ENCODE measurements at regions not wholly inside any gene's neighbourhood (a gene's known extent, or its start where the extent isn't known, plus 50 kb on each side); places are given as distances from the start of the nearest gene placed in this dataset.
A peak's percentile ranks its signal among the peaks of the same experiment; 100 is the strongest.

DNA sequence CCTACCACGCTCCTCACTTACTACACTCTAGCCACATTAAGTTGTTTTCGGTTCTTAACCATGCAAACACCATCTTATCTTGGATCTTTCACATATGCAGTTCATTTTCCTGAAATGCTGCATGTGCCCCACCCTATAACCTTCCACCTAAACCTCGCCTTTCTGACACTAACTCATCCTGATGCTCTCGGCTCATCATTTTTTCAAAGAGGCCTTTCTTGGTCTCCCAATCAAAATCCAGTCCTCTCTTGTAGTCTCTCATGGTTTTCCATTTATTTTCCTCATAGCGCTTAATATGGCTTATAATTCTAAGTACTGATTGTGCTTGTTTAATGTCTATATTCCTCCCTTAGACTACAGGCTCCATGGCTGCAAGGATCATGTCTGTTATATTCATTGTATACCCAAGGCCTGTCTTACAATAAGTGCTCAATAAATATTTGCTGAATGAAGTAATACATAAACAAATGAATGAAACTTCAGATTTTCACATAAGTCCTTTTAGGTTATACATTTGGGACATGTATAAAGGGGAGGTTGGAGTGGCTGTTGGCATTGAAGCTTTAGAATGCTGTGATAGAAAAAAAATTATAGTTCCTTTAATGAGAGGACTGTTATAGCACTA, 79.2 kb upstream of the CDC42BPA start:
- intact Hi-C loops (cut with micrococcal nuclease), result no loop called here
- ChIA-PET CTCF (no interaction called here), POLR2A (ENCODE audit: unreplicated experiment) (no interaction called here)
- no peaks in the 10 kb centered on the region for H4K20me1 ChIP-seq (ENCODE audit: low read length)
- H3K4me2 ChIP-seq (ENCODE audit: low read length), result no peak overlapping the region
- H3K4me1 ChIP-seq (ENCODE audit: insufficient read depth, low read length), result 0 out of 2 replicates have a peak, but pooled peaks cover 4% of the 10 kb centered on the region
- H3K27ac ChIP-seq (ENCODE audit: low read length), result no peak overlapping the region
- H3K36me3 ChIP-seq (ENCODE audit: low read depth, low read length), result no peaks in the 10 kb centered on the region
- no peaks in the 10 kb centered on the region for H3K9me3 ChIP-seq (ENCODE audit: low read length)
- H3K27me3 ChIP-seq (ENCODE audit: low read length), result no peaks in the 10 kb centered on the region
- H3F3A ChIP-seq (ENCODE audit: low read length, unreplicated experiment), result no peaks in the 10 kb centered on the region
- peak; percentile 61 for ATAC-seq
- DNase-seq, result no peak
- H3K4me3 ChIP-seq (ENCODE audit: low read length), result no peak overlapping the region
- TF ChIP-seq EZH2phosphoT487 (IDR thresholded peaks at IDR 0.05; ENCODE audit: borderline replicate concordance, low read length) (no peak), EZH2 (IDR thresholded peaks at IDR 0.05; ENCODE audit: low read length, unreplicated experiment) (no peak)
- TF ChIP-seq, protein P1, sequence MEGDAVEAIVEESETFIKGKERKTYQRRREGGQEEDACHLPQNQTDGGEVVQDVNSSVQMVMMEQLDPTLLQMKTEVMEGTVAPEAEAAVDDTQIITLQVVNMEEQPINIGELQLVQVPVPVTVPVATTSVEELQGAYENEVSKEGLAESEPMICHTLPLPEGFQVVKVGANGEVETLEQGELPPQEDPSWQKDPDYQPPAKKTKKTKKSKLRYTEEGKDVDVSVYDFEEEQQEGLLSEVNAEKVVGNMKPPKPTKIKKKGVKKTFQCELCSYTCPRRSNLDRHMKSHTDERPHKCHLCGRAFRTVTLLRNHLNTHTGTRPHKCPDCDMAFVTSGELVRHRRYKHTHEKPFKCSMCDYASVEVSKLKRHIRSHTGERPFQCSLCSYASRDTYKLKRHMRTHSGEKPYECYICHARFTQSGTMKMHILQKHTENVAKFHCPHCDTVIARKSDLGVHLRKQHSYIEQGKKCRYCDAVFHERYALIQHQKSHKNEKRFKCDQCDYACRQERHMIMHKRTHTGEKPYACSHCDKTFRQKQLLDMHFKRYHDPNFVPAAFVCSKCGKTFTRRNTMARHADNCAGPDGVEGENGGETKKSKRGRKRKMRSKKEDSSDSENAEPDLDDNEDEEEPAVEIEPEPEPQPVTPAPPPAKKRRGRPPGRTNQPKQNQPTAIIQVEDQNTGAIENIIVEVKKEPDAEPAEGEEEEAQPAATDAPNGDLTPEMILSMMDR (conservative IDR thresholded peaks at IDR 0.05; ENCODE audit: low read depth, low read length), result no peak
- no peak overlapping the region for H2AFZ ChIP-seq (ENCODE audit: low read length)
- no TSS peak for BruUV-seq (replicated peaks)
- no peaks in the 10 kb centered on the region for H3K79me2 ChIP-seq (ENCODE audit: low read length)
- H3K9me2 ChIP-seq (replicated peaks; ENCODE audit: low read length), result no peaks in the 10 kb centered on the region
- no peak overlapping the region for H3K9ac ChIP-seq (ENCODE audit: low read length)

DNA sequence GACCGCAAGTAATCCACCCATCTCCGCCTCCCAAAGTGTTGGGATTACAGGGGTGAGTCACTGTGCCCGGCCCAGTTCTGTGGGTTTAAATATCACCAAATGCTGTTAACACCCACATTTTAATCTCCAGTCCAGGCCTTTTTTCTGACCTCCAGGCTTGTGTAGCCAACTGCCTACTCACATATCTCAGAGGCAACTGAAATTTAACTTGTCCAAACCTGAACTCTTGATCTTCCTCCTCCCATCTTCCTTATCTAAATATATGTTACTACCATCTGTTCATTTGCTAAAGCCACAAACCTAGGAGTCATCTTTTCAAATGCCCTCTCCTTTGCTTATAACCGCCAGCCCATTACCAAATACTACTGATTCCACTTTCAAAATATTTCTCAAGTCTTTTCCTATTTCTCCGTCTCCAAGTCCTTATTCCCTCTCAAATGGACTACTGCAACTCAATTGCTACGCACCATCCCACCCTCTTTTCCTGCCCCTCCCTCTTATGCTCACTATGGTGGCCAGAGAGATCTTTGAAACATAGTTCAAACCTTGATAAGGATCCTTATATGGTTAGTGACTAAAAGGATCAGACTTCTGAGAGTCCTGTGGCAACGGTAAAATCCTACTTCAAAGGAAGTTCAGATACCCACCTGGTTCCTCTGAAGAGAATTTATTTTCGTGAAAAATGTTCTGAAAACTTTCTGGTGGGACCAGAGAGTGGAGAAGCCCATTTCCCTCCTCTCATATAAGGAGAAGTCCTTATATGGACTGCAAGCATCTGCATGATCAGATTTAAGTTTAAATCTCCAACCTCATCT, 78.5 kb upstream of the CDC42BPA start:
- no peaks in the 10 kb centered on the region for H3F3A ChIP-seq (ENCODE audit: low read length, unreplicated experiment)
- H3K4me2 ChIP-seq (ENCODE audit: low read length), result no peak overlapping the region
- ChIA-PET CTCF (no interaction called here), POLR2A (ENCODE audit: unreplicated experiment) (no interaction called here)
- TF ChIP-seq, protein P1 (conservative IDR thresholded peaks at IDR 0.05; ENCODE audit: low read depth, low read length), result no peak
- no peak for TF ChIP-seq EZH2phosphoT487 (IDR thresholded peaks at IDR 0.05; ENCODE audit: borderline replicate concordance, low read length)
- no peak for TF ChIP-seq EZH2 (IDR thresholded peaks at IDR 0.05; ENCODE audit: low read length, unreplicated experiment)
- no peak overlapping the region for H3K4me3 ChIP-seq (ENCODE audit: low read length)
- no peaks in the 10 kb centered on the region for H3K9me2 ChIP-seq (replicated peaks; ENCODE audit: low read length)
- no TSS peak for BruUV-seq (replicated peaks)
- H3K27ac ChIP-seq (ENCODE audit: low read length), result no peak overlapping the region
- intact Hi-C loops (cut with micrococcal nuclease), result no loop called here
- H3K4me1 ChIP-seq (ENCODE audit: insufficient read depth, low read length), result 0 out of 2 replicates have a peak, but pooled peaks cover 4% of the 10 kb centered on the region
- no peaks in the 10 kb centered on the region for H3K79me2 ChIP-seq (ENCODE audit: low read length)
- no peak overlapping the region for H3K9ac ChIP-seq (ENCODE audit: low read length)
- H3K36me3 ChIP-seq (ENCODE audit: low read depth, low read length), result no peaks in the 10 kb centered on the region
- H3K9me3 ChIP-seq (ENCODE audit: low read length), result no peaks in the 10 kb centered on the region
- no peaks in the 10 kb centered on the region for H3K27me3 ChIP-seq (ENCODE audit: low read length)
- DNase-seq (no peak), ATAC-seq (no peak)
- H2AFZ ChIP-seq (ENCODE audit: low read length), result no peak overlapping the region
- H4K20me1 ChIP-seq (ENCODE audit: low read length), result no peaks in the 10 kb centered on the region

Measured in PC-3 (cell line).